HG02759 (cell line): ENCODE measurements at regions not wholly inside any gene's neighbourhood (a gene's known extent, or its start where the extent isn't known, plus 50 kb on each side); places are given as distances from the start of the nearest gene placed in this dataset.

Experiments used
- ATAC-seq: cut with Tn5 transposase; IDR thresholded peaks from one replicate; pipeline ENCODE4 v1.9.1; 2021; ENCODE audit warnings: mild to moderate bottlenecking, moderate library complexity; ENCODE audit not compliant: unreplicated experiment

DNA sequence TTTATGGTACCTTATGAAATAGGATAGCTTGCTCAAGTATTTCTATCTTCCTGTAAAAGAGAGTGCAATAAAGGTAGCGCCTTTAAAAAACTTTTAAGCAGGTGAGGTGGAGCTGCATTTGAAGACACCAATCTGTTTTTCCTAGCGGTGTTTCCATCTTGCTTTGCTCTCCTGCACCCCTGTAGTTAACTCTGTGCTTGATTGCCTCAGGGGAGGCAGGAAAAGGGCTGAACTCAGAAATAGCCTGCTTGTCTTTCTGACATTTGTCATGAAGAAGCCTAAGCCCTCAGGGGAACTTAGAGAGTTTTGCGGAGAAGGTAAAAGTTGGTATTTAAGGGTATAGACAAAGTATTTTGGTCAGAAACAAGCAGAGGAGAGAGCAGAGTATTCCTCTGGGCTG lies 63.0 kb upstream of the TPRG1 start:
- no peak for ATAC-seq

DNA sequence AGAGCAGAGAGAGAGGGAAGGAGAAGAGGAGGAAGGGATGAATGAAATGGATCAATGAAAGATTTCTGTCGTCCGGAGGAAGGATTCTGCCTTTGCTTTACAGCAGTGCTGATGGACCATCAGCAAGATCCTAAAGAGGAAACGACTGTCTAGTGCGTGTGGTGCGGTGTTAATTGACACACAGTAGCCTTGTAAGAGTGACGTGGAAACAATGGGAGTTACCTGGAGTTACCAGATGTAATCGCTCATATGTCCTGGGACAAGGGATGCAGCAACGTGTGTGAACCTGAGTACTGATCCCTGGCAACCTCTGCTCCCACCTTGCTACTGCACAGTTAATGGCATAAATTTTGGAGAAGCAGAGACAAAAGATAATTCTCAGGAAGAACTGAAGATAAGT lies 62.6 kb upstream of the TPRG1 start:
- ATAC-seq, result no peak

DNA sequence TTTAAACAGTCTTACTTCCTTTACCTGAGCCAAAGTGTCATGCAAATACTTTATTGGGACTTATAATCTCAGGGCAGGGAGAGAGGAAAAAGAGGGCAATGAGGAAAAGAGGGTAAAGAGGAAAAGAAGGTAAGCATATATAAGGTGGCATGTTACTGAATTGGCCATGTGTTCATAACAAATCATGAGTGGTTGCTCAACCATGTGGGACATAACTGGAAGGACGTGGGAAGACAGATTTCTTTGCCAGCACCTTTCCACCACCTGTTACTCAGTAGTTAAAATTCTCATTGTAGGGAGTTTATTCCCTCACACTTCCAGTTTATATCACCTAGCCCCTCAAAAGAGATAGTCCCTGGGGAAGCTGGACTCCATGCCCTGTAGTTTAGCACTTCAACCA lies 54.7 kb upstream of the TPRG1 start:
- no peak for ATAC-seq

DNA sequence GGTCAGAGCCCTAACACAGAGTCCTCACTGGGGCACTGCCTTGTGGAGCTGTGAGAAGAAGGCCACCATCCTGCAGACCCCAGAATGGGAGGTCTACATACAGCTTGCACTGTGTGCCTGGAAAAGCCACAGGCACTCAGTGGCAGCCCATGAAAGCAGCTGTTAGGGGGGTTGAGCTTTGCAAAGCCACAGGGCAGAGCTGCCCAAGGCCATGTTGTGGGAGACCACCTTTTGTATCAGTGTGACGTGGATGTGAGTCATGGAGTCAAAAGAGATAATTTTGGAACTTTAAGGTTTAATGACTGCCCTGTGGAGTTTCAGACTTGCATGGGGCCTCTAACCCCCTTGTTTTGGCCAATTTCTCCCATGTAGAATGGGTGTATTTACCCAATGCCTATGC lies 52.9 kb upstream of the TPRG1 start:
- ATAC-seq, result no peak

GRCh38 chr3:189119950-189120349 lies 51.8 kb upstream of the TPRG1 start:
- ATAC-seq, result no peak

- no peak for ATAC-seq
Observed at GRCh38 chr3:189121092-189121491, 50.7 kb upstream of the TPRG1 start.
